Astrocyte (in vitro differentiated cells and primary cell): ENCODE measurements at regions not wholly inside any gene's neighbourhood (a gene's known extent, or its start where the extent isn't known, plus 50 kb on each side); places are given as distances from the start of the nearest gene placed in this dataset.

Experiments used
- EZH2 ChIP-seq: IDR thresholded peaks from 2 replicates; pipeline ENCODE4 v1.6.1; 2012; ENCODE audit warnings: mild to moderate bottlenecking, low read length, inconsistent platforms; ENCODE audit not compliant: insufficient read depth
- TF ChIP-seq, protein P1 (sequence below): IDR thresholded peaks from 2 replicates; pipeline ENCODE4 v1.5.1; 2011; ENCODE audit warnings: low read depth, mild to moderate bottlenecking, inconsistent platforms, low read length, moderate library complexity; ENCODE audit not compliant: insufficient read depth

- TF ChIP-seq, protein P1, sequence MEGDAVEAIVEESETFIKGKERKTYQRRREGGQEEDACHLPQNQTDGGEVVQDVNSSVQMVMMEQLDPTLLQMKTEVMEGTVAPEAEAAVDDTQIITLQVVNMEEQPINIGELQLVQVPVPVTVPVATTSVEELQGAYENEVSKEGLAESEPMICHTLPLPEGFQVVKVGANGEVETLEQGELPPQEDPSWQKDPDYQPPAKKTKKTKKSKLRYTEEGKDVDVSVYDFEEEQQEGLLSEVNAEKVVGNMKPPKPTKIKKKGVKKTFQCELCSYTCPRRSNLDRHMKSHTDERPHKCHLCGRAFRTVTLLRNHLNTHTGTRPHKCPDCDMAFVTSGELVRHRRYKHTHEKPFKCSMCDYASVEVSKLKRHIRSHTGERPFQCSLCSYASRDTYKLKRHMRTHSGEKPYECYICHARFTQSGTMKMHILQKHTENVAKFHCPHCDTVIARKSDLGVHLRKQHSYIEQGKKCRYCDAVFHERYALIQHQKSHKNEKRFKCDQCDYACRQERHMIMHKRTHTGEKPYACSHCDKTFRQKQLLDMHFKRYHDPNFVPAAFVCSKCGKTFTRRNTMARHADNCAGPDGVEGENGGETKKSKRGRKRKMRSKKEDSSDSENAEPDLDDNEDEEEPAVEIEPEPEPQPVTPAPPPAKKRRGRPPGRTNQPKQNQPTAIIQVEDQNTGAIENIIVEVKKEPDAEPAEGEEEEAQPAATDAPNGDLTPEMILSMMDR: no peak
- TF ChIP-seq EZH2: no peak
Observed at GRCh38 chr1:204775546-204775945, 90.0 kb upstream of the LRRN2 start.
